ENCODE measurements at regions not wholly inside any gene's neighbourhood (a gene's known extent, or its start where the extent isn't known, plus 50 kb on each side); places are given as distances from the start of the nearest gene placed in this dataset.

- TF ChIP-seq, protein P1, sequence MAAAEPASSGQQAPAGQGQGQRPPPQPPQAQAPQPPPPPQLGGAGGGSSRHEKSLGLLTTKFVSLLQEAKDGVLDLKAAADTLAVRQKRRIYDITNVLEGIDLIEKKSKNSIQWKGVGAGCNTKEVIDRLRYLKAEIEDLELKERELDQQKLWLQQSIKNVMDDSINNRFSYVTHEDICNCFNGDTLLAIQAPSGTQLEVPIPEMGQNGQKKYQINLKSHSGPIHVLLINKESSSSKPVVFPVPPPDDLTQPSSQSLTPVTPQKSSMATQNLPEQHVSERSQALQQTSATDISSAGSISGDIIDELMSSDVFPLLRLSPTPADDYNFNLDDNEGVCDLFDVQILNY (CRISPR knock-in tag; IDR thresholded peaks at IDR 0.05), result no peak
- TF ChIP-seq ZNF121 (CRISPR knock-in tag; IDR thresholded peaks at IDR 0.05) (no peak), IRF2 (CRISPR knock-in tag; IDR thresholded peaks at IDR 0.05; ENCODE audit: borderline replicate concordance, low read depth) (no peak), SMAD3 (CRISPR knock-in tag; IDR thresholded peaks at IDR 0.05; ENCODE audit: borderline replicate concordance) (no peak), SOX15 (CRISPR knock-in tag; IDR thresholded peaks at IDR 0.05) (no peak), ZNF263 (CRISPR knock-in tag; IDR thresholded peaks at IDR 0.05; ENCODE audit: low read depth) (no peak)
- TF ChIP-seq, protein P2, sequence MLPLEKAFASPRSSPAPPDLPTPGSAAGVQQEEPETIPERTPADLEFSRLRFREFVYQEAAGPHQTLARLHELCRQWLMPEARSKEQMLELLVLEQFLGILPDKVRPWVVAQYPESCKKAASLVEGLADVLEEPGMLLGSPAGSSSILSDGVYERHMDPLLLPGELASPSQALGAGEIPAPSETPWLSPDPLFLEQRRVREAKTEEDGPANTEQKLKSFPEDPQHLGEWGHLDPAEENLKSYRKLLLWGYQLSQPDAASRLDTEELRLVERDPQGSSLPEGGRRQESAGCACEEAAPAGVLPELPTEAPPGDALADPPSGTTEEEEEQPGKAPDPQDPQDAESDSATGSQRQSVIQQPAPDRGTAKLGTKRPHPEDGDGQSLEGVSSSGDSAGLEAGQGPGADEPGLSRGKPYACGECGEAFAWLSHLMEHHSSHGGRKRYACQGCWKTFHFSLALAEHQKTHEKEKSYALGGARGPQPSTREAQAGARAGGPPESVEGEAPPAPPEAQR (CRISPR knock-in tag; IDR thresholded peaks at IDR 0.05), result no peak
- TF ChIP-seq, protein P3, sequence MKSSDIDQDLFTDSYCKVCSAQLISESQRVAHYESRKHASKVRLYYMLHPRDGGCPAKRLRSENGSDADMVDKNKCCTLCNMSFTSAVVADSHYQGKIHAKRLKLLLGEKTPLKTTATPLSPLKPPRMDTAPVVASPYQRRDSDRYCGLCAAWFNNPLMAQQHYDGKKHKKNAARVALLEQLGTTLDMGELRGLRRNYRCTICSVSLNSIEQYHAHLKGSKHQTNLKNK (CRISPR knock-in tag; IDR thresholded peaks at IDR 0.05), result no peak
Measured at GRCh38 chr4:121510341-121510874, 129.6 kb upstream of the QRFPR start (continued).

DNA sequence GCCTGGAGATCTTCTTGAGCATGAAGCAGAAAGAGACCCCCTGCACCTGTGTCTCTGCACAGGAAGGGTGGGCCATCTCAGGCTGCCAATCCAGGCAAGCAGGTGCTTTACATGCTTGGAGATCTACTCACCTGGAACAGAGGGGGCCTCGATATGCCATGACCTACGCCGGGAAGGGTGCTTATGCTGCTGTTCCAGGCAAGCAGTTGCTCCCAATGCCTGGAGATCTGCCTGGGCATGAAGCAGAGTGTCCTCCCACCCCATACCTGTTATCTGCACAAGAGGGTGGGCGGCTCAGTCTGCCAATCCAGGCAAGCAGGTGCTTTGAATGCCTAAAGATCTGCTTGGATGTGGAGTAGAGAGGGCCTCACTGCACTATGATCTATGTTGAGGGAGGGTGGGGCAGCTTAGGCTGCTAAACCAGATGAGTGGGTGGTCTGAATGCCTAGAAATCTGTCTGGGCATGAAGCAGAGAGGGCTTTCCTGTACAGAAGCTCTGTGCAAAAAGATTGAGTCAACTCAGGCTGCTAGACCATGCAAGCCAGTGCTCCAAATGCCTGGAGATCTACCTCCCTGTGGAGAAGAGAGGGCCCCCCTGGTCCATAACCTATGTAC is 104.5 kb upstream of the QRFPR start:
- TF ChIP-seq TEAD4 (CRISPR knock-in tag; IDR thresholded peaks at IDR 0.05) (no peak), ZNF219 (CRISPR knock-in tag; IDR thresholded peaks at IDR 0.05; ENCODE audit: borderline replicate concordance) (no peak), ZNF671 (CRISPR knock-in tag; IDR thresholded peaks at IDR 0.05) (no peak), HMGA2 (CRISPR knock-in tag; IDR thresholded peaks at IDR 0.05) (no peak), TP53 (CRISPR knock-in tag; IDR thresholded peaks at IDR 0.05) (no peak)
- TF ChIP-seq, protein P4, sequence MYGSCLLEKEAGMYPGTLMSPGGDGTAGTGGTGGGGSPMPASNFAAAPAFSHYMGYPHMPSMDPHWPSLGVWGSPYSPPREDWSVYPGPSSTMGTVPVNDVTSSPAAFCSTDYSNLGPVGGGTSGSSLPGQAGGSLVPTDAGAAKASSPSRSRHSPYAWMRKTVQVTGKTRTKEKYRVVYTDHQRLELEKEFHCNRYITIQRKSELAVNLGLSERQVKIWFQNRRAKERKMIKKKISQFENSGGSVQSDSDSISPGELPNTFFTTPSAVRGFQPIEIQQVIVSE (CRISPR knock-in tag; IDR thresholded peaks at IDR 0.05; ENCODE audit: borderline replicate concordance), result no peak
- TF ChIP-seq, protein P5, sequence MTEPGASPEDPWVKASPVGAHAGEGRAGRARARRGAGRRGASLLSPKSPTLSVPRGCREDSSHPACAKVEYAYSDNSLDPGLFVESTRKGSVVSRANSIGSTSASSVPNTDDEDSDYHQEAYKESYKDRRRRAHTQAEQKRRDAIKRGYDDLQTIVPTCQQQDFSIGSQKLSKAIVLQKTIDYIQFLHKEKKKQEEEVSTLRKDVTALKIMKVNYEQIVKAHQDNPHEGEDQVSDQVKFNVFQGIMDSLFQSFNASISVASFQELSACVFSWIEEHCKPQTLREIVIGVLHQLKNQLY (CRISPR knock-in tag; IDR thresholded peaks at IDR 0.05), result no peak
- TF ChIP-seq, protein P3 (CRISPR knock-in tag; IDR thresholded peaks at IDR 0.05), result no peak
- Mint-ChIP-seq H3K4me3 (no peak overlapping the region), H3K27ac (no peak overlapping the region), H3K27me3 (ENCODE audit: low read depth) (no peaks in the 10 kb centered on the region), H3K4me1 (no peaks in the 10 kb centered on the region), H3K9me3 (0 out of 2 replicates have a peak, but pooled peaks cover 3% of the 10 kb centered on the region), H3K36me3 (no peaks in the 10 kb centered on the region)
- ATAC-seq (no peak), DNase-seq (ENCODE audit: low spot score) (no peak)
- CTCF ChIA-PET, result interaction anchor here (0.6 to 1.8 kb wide), 13 partner anchors 11 to 252 kb away, joined by 3 to 15 read pairs (median 3); no protein-coding TSS in a partner anchor
- POLR2A ChIA-PET, result no interaction called here

DNA sequence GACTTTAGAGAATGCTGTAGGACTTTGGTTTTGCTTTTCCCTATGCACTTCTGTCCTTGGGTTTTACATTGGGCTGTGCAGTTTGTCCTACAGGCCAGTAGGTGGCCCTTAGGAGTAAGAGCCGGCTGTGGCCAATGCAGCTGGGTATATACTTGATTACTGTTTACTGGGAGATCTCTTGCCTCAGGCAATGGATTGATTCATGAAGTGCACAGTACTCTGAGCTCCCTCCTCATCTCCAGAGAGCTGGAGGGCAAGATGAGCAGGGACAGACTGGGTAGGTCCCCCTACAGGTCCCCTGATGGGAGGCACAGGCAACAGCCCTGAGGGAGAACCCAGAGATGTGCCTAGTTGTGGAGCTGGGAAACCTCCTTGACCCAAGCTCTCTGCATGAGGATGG is 103.8 kb upstream of the QRFPR start:
- DNase-seq (ENCODE audit: low spot score), result peak; percentile 38
- H3K9me3 Mint-ChIP-seq, result 0 out of 2 replicates have a peak, but pooled peaks cover 3% of the 10 kb centered on the region
- peak; percentile 99 for ATAC-seq
- CTCF ChIA-PET, result interaction anchor here (0.6 to 1.8 kb wide), 13 partner anchors 11 to 252 kb away, joined by 3 to 15 read pairs (median 3); no protein-coding TSS in a partner anchor
- no peaks in the 10 kb centered on the region for H3K27me3 Mint-ChIP-seq (ENCODE audit: low read depth)
- H3K4me3 Mint-ChIP-seq, result no peak overlapping the region
- TF ChIP-seq CTCF (IDR thresholded peaks at IDR 0.05), result peak; percentile 78
- no peak for TF ChIP-seq ZBTB43 (CRISPR knock-in tag; IDR thresholded peaks at IDR 0.05)
- no peaks in the 10 kb centered on the region for H3K4me1 Mint-ChIP-seq
- H3K36me3 Mint-ChIP-seq, result no peaks in the 10 kb centered on the region
- H3K27ac Mint-ChIP-seq, result no peak overlapping the region
- POLR2A ChIA-PET, result no interaction called here

Data from WTC11 (cell line).